Cerebellar nuclear complex (tissue), 1 donor: ENCODE measurements at regions not wholly inside any gene's neighbourhood (a gene's known extent, or its start where the extent isn't known, plus 50 kb on each side); places are given as distances from the start of the nearest gene placed in this dataset.

Experiments
- DNase-seq, 2 experiments: peaks; one replicate each; lab custom pipeline; 2025; lab: John Stamatoyannopoulos, UW

- no peak for DNase-seq
Observed at GRCh38 chr5:174374206-174374605, 328.7 kb downstream of the NSG2 start.

GRCh38 chr5:174376056-174376455, 330.6 kb downstream of the NSG2 start:
- no peak for DNase-seq

- no peak for DNase-seq
Observed at GRCh38 chr5:174376726-174377373, 331.3 kb downstream of the NSG2 start.

- no peak for DNase-seq
Observed at GRCh38 chr5:174378121-174378874, 332.8 kb downstream of the NSG2 start.

- no peak for DNase-seq
Observed at GRCh38 chr5:174380311-174380710, 334.8 kb downstream of the NSG2 start.

GRCh38 chr5:174381241-174381640, 335.7 kb downstream of the NSG2 start:
- DNase-seq: no peak

GRCh38 chr5:174383210-174384167, 338.0 kb downstream of the NSG2 start:
- no peak for DNase-seq

- DNase-seq: no peak
Observed at GRCh38 chr5:174384509-174384947, 339.0 kb downstream of the NSG2 start.

GRCh38 chr5:174386306-174386705, 338.1 kb upstream of the MSX2 start:
- DNase-seq: no peak

GRCh38 chr5:174386846-174387245, 337.5 kb upstream of the MSX2 start:
- no peak for DNase-seq

- DNase-seq: no peak
Observed at GRCh38 chr5:174387448-174387847, 336.9 kb upstream of the MSX2 start.

- DNase-seq: no peak
Observed at GRCh38 chr5:174392892-174393291, 331.5 kb upstream of the MSX2 start.

- no peak for DNase-seq
Observed at GRCh38 chr5:174396541-174396940, 327.8 kb upstream of the MSX2 start.

GRCh38 chr5:174397206-174397605, 327.2 kb upstream of the MSX2 start:
- DNase-seq: no peak

- no peak for DNase-seq
Observed at GRCh38 chr5:174398171-174398570, 326.2 kb upstream of the MSX2 start.

GRCh38 chr5:174399411-174399810, 325.0 kb upstream of the MSX2 start:
- no peak for DNase-seq

GRCh38 chr5:174400461-174400860, 323.9 kb upstream of the MSX2 start:
- no peak for DNase-seq

- no peak for DNase-seq
Observed at GRCh38 chr5:174401793-174402192, 322.6 kb upstream of the MSX2 start.

- no peak for DNase-seq
Observed at GRCh38 chr5:174402222-174402812, 322.1 kb upstream of the MSX2 start.

GRCh38 chr5:174404848-174405247, 319.5 kb upstream of the MSX2 start:
- no peak for DNase-seq

- DNase-seq: no peak
Observed at GRCh38 chr5:174409070-174409469, 315.3 kb upstream of the MSX2 start.

GRCh38 chr5:174409971-174410370, 314.4 kb upstream of the MSX2 start:
- DNase-seq: no peak
